ENCODE measurements at regions not wholly inside any gene's neighbourhood (a gene's known extent, or its start where the extent isn't known, plus 50 kb on each side); places are given as distances from the start of the nearest gene placed in this dataset.

- FAIRE-seq (no peak), DNase-seq (ENCODE audit: insufficient read length, low spot score) (no peak)
These were observed 209.9 kb upstream of the SEMA6D start for GRCh38 chr15:47507221-47507985.

GRCh38 chr15:47511261-47511660 is 206.0 kb upstream of the SEMA6D start:
- TF ChIP-seq TAF1 (IDR thresholded peaks at IDR 0.05; ENCODE audit: low read depth, low read length) (no peak), POU2F2 (IDR thresholded peaks at IDR 0.05; ENCODE audit: low read depth, low read length) (no peak), POLR2A (IDR thresholded peaks at IDR 0.05; ENCODE audit: low read depth, low read length) (no peak), POLR2AphosphoS5 (IDR thresholded peaks at IDR 0.05; ENCODE audit: low read depth, low read length) (no peak), SPI1 (IDR thresholded peaks at IDR 0.05; ENCODE audit: low read depth, low read length) (no peak), PAX5 (IDR thresholded peaks at IDR 0.05; ENCODE audit: insufficient read depth, low read length, severe bottlenecking) (no peak)
- DNase-seq (ENCODE audit: insufficient read length, low spot score) (no peak), FAIRE-seq (no peak)

More at GRCh38 chr15:47507221-47507985, 209.9 kb upstream of the SEMA6D start:
- no peak for TF ChIP-seq POLR2A (IDR thresholded peaks at IDR 0.05; ENCODE audit: low read depth, low read length)
- no peak for TF ChIP-seq POU2F2 (IDR thresholded peaks at IDR 0.05; ENCODE audit: low read depth, low read length)
- no peak for TF ChIP-seq SPI1 (IDR thresholded peaks at IDR 0.05; ENCODE audit: low read depth, low read length)
- TF ChIP-seq TAF1 (IDR thresholded peaks at IDR 0.05; ENCODE audit: low read depth, low read length): no peak
- no peak for TF ChIP-seq POLR2AphosphoS5 (IDR thresholded peaks at IDR 0.05; ENCODE audit: low read depth, low read length)

- no peak for DNase-seq (ENCODE audit: insufficient read length, low spot score)
- TF ChIP-seq TAF1 (IDR thresholded peaks at IDR 0.05; ENCODE audit: low read depth, low read length): no peak
- TF ChIP-seq POU2F2 (IDR thresholded peaks at IDR 0.05; ENCODE audit: low read depth, low read length): no peak
- no peak for TF ChIP-seq PAX5 (IDR thresholded peaks at IDR 0.05; ENCODE audit: insufficient read depth, low read length, severe bottlenecking)
- TF ChIP-seq POLR2A (IDR thresholded peaks at IDR 0.05; ENCODE audit: low read depth, low read length): no peak
- TF ChIP-seq POLR2AphosphoS5 (IDR thresholded peaks at IDR 0.05; ENCODE audit: low read depth, low read length): no peak
- no peak for TF ChIP-seq SPI1 (IDR thresholded peaks at IDR 0.05; ENCODE audit: low read depth, low read length)
- no peak for FAIRE-seq
These were observed 203.8 kb upstream of the SEMA6D start for GRCh38 chr15:47513471-47513870.

GRCh38 chr15:47514200-47514652 is 203.1 kb upstream of the SEMA6D start:
- TF ChIP-seq SPI1 (IDR thresholded peaks at IDR 0.05; ENCODE audit: low read depth, low read length) (no peak), PAX5 (IDR thresholded peaks at IDR 0.05; ENCODE audit: insufficient read depth, low read length, severe bottlenecking) (no peak), TAF1 (IDR thresholded peaks at IDR 0.05; ENCODE audit: low read depth, low read length) (no peak), POU2F2 (IDR thresholded peaks at IDR 0.05; ENCODE audit: low read depth, low read length) (no peak), POLR2AphosphoS5 (IDR thresholded peaks at IDR 0.05; ENCODE audit: low read depth, low read length) (no peak), POLR2A (IDR thresholded peaks at IDR 0.05; ENCODE audit: low read depth, low read length) (no peak)
- no peak for DNase-seq (ENCODE audit: insufficient read length, low spot score)
- FAIRE-seq: no peak

GRCh38 chr15:47516558-47516957 is 200.7 kb upstream of the SEMA6D start:
- DNase-seq (ENCODE audit: insufficient read length, low spot score): no peak
- no peak for FAIRE-seq
- TF ChIP-seq POLR2AphosphoS5 (IDR thresholded peaks at IDR 0.05; ENCODE audit: low read depth, low read length): no peak
- no peak for TF ChIP-seq PAX5 (IDR thresholded peaks at IDR 0.05; ENCODE audit: insufficient read depth, low read length, severe bottlenecking)
- no peak for TF ChIP-seq POU2F2 (IDR thresholded peaks at IDR 0.05; ENCODE audit: low read depth, low read length)
- no peak for TF ChIP-seq SPI1 (IDR thresholded peaks at IDR 0.05; ENCODE audit: low read depth, low read length)
- no peak for TF ChIP-seq POLR2A (IDR thresholded peaks at IDR 0.05; ENCODE audit: low read depth, low read length)

- TF ChIP-seq PAX5 (IDR thresholded peaks at IDR 0.05; ENCODE audit: insufficient read depth, low read length, severe bottlenecking) (no peak), POU2F2 (IDR thresholded peaks at IDR 0.05; ENCODE audit: low read depth, low read length) (no peak), TAF1 (IDR thresholded peaks at IDR 0.05; ENCODE audit: low read depth, low read length) (no peak), POLR2AphosphoS5 (IDR thresholded peaks at IDR 0.05; ENCODE audit: low read depth, low read length) (no peak), POLR2A (IDR thresholded peaks at IDR 0.05; ENCODE audit: low read depth, low read length) (no peak), SPI1 (IDR thresholded peaks at IDR 0.05; ENCODE audit: low read depth, low read length) (no peak)
- no peak for FAIRE-seq
- no peak for DNase-seq (ENCODE audit: insufficient read length, low spot score)
These were observed 200.3 kb upstream of the SEMA6D start for GRCh38 chr15:47516972-47517371.

GRCh38 chr15:47517737-47518136 is 199.6 kb upstream of the SEMA6D start:
- TF ChIP-seq PAX5 (IDR thresholded peaks at IDR 0.05; ENCODE audit: insufficient read depth, low read length, severe bottlenecking) (no peak), POU2F2 (IDR thresholded peaks at IDR 0.05; ENCODE audit: low read depth, low read length) (no peak), POLR2AphosphoS5 (IDR thresholded peaks at IDR 0.05; ENCODE audit: low read depth, low read length) (no peak), TAF1 (IDR thresholded peaks at IDR 0.05; ENCODE audit: low read depth, low read length) (no peak), POLR2A (IDR thresholded peaks at IDR 0.05; ENCODE audit: low read depth, low read length) (no peak), SPI1 (IDR thresholded peaks at IDR 0.05; ENCODE audit: low read depth, low read length) (no peak)
- DNase-seq (ENCODE audit: insufficient read length, low spot score) (no peak), FAIRE-seq (no peak)

GRCh38 chr15:47523681-47524475 is 193.4 kb upstream of the SEMA6D start:
- FAIRE-seq (no peak), DNase-seq (ENCODE audit: insufficient read length, low spot score) (no peak)
- TF ChIP-seq SPI1 (IDR thresholded peaks at IDR 0.05; ENCODE audit: low read depth, low read length): no peak
- TF ChIP-seq TAF1 (IDR thresholded peaks at IDR 0.05; ENCODE audit: low read depth, low read length): no peak
- no peak for TF ChIP-seq POLR2A (IDR thresholded peaks at IDR 0.05; ENCODE audit: low read depth, low read length)
- TF ChIP-seq POLR2AphosphoS5 (IDR thresholded peaks at IDR 0.05; ENCODE audit: low read depth, low read length): no peak
- no peak for TF ChIP-seq PAX5 (IDR thresholded peaks at IDR 0.05; ENCODE audit: insufficient read depth, low read length, severe bottlenecking)
- TF ChIP-seq POU2F2 (IDR thresholded peaks at IDR 0.05; ENCODE audit: low read depth, low read length): no peak

GRCh38 chr15:47529241-47529640 is 188.1 kb upstream of the SEMA6D start:
- TF ChIP-seq POLR2AphosphoS5 (IDR thresholded peaks at IDR 0.05; ENCODE audit: low read depth, low read length) (no peak), POLR2A (IDR thresholded peaks at IDR 0.05; ENCODE audit: low read depth, low read length) (no peak), TAF1 (IDR thresholded peaks at IDR 0.05; ENCODE audit: low read depth, low read length) (no peak), PAX5 (IDR thresholded peaks at IDR 0.05; ENCODE audit: insufficient read depth, low read length, severe bottlenecking) (no peak), SPI1 (IDR thresholded peaks at IDR 0.05; ENCODE audit: low read depth, low read length) (no peak), POU2F2 (IDR thresholded peaks at IDR 0.05; ENCODE audit: low read depth, low read length) (no peak)
- FAIRE-seq (no peak), DNase-seq (ENCODE audit: insufficient read length, low spot score) (no peak)
